ENCODE measurements at regions not wholly inside any gene's neighbourhood (a gene's known extent, or its start where the extent isn't known, plus 50 kb on each side); places are given as distances from the start of the nearest gene placed in this dataset.

DNA sequence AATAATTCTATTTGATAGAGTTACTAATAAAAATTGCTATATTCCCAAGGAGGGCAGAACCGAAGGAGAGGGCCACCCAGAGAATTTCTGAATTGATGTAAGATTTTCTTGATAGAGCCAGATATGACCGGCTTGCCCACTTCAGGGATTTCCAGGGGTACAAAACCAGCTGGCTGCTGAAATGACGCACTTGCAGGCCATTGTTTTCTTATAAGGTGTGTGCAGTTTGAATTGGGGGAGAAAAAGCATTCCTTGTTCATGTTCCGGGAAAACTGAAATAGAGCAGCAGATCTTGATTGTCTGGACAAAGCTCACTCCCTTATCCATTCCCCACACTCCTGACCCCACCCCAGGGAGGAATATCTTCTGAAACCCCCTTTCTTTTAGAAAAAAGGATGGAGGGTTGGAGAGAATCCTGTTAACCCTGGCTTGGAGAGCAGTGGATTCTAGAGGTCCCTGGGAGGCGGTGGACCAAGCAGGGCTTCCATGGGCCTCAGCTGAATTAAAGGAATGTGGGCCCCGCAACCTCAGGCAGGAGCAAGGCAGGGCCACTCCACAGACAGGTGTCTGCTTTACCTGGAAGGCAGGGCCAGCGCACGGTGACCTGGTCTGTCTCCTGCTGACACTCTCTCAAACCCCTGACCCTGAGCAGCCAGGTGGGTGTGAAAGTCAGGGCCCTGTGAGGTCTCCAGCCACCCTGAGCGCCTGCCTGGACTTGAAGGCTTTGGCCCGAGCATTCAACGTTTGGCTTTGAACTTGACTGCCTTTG is 96.4 kb downstream of the TMEM170B start:
- TF ChIP-seq, protein P1, sequence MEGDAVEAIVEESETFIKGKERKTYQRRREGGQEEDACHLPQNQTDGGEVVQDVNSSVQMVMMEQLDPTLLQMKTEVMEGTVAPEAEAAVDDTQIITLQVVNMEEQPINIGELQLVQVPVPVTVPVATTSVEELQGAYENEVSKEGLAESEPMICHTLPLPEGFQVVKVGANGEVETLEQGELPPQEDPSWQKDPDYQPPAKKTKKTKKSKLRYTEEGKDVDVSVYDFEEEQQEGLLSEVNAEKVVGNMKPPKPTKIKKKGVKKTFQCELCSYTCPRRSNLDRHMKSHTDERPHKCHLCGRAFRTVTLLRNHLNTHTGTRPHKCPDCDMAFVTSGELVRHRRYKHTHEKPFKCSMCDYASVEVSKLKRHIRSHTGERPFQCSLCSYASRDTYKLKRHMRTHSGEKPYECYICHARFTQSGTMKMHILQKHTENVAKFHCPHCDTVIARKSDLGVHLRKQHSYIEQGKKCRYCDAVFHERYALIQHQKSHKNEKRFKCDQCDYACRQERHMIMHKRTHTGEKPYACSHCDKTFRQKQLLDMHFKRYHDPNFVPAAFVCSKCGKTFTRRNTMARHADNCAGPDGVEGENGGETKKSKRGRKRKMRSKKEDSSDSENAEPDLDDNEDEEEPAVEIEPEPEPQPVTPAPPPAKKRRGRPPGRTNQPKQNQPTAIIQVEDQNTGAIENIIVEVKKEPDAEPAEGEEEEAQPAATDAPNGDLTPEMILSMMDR (IDR thresholded peaks at IDR 0.05; ENCODE audit: low read depth, low read length, missing control alignments), result no peak
- no peak for DNase-seq (ENCODE audit: low read depth)
- H3K4me3 ChIP-seq (ENCODE audit: low read depth, low read length), result no peak overlapping the region
- in situ Hi-C loops (cut with HindIII; ENCODE audit: low sequenced_read_pairs), result no loop called here

DNA sequence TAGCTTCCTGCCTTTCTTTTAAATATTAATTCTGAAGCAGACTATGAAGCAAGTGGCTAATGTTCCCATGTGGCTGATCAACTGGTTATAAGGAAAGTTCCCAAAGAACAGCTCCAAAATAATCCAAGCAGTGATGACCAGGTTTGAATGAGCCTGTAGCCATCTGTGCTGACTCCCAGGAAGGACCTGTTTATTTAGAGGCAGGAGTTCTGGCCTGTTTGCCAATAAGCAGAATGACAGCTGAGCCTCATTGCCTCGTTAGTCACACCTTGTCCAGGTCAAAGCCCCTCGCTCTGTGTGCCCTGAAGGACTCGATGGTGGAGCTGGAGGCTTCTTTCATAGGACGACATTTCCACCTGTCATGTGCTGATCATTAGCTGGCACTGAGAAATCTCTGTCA is 97.4 kb downstream of the TMEM170B start:
- DNase-seq (ENCODE audit: low read depth), result no peak
- in situ Hi-C loops (cut with HindIII; ENCODE audit: low sequenced_read_pairs), result no loop called here
- TF ChIP-seq, protein P1 (IDR thresholded peaks at IDR 0.05; ENCODE audit: low read depth, low read length, missing control alignments), result no peak

DNA sequence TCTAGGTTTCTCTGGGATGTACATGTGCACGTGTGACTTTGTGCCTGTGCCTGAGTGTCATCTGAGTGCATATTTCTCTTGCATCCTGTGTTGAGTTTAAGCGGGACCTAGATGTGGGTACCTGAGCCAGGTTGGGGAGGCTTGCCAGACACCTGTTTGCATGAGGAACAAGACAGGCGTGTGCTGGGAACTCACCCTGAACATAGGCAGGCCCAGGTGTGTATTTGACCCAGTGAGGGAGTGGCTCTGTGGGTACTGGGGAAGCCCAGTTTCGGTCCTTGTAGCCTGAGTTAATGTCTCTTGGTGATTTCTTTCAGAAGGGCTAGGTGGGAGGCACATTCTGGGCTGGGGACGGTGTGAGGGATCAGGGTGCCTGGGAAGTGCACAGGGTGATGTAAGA is 98.6 kb downstream of the TMEM170B start:
- DNase-seq (ENCODE audit: low read depth), result no peak
- in situ Hi-C loops (cut with HindIII; ENCODE audit: low sequenced_read_pairs), result no loop called here
- H3K4me3 ChIP-seq (ENCODE audit: low read depth, low read length), result no peak overlapping the region
- TF ChIP-seq, protein P1 (IDR thresholded peaks at IDR 0.05; ENCODE audit: low read depth, low read length, missing control alignments), result no peak

More for the DNA sequence above, 97.4 kb downstream of the TMEM170B start:
- H3K4me3 ChIP-seq (ENCODE audit: low read depth, low read length), result no peak overlapping the region

DNA sequence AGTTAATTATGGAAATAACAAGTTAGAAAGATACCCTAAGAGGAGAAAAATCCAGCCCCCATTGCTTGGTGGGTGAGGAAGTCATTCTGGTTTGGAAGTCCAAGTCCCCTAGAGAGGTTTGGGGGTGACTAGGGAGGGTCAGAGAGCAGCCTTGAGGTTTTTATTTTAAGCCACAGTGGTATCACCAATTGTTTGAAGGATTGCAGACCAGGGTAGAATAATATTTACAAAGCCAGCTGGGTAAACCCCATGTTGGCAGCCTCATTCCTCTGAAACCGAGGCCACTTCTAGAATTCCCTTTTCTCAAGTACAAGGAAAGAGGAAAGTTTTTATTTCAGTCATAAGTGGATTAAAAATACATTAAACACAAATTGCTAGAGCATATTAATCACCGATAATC is 99.7 kb downstream of the TMEM170B start:
- no peak for DNase-seq (ENCODE audit: low read depth)
- in situ Hi-C loops (cut with HindIII; ENCODE audit: low sequenced_read_pairs), result no loop called here
- H3K4me3 ChIP-seq (ENCODE audit: low read depth, low read length), result no peak overlapping the region
- TF ChIP-seq, protein P1 (IDR thresholded peaks at IDR 0.05; ENCODE audit: low read depth, low read length, missing control alignments), result no peak

DNA sequence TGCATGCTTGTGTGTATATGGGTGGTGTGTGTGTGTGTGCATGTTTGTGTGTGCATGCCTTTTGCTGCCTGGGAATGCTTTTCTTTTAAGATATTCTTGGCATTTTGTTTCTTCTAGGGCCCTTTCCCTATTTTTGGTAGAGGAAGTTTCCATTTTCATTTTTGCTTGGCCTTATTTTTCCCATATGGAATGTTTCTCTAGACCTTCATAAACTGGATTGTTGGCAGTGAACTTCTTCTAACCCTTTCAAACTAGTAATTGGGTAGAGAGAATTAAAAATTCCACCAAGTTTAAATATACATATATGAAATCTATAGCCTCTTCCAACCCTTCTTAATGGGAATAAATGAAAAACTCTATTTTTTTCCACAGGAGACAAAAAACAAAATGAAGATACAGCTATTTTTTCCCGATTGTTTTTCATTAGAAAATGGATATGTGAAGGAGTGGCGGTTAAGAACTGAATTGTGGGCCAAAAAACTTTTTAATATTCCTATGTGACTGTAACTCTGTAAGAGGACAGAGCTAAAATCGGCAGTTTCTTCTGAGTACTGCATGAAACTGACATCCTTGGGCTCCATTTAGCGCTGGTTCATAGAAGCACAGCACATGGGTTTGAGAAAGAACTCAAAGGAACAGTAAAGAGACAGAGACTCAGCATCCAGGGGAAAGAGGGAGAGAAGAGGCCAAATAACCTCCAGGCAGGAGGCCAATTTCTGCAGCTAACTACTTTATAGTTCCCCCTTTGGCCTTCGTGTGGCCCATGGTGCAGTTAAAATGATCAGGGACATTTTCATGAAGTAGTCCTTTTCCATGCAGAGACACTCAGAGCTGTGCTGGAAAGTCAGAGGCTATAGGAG is 102.1 kb downstream of the TMEM170B start:
- TF ChIP-seq, protein P1 (IDR thresholded peaks at IDR 0.05; ENCODE audit: low read depth, low read length, missing control alignments), result no peak
- DNase-seq (ENCODE audit: low read depth), result no peak
- in situ Hi-C loops (cut with HindIII; ENCODE audit: low sequenced_read_pairs), result no loop called here
- no peak overlapping the region for H3K4me3 ChIP-seq (ENCODE audit: low read depth, low read length)

DNA sequence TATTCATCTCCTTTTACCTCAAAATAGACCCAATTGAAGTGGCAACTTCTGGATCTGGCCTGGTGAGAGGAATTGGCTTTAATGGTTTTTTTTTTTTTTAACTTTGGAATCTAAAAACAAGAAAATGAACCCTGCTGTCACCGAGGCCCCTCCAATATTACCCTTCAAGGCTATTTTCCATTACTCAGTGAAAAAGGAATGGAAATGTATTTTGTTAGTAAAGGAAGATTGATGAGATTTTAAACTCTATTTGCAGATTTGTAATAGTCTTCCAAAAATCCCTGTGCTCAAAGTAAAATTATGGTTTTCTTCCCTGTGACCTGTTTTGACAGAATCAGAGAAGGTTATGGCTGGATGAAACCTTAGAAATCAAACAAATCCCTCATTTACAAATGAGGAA is 102.9 kb downstream of the TMEM170B start:
- DNase-seq (ENCODE audit: low read depth), result no peak
- no peak overlapping the region for H3K4me3 ChIP-seq (ENCODE audit: low read depth, low read length)
- in situ Hi-C loops (cut with HindIII; ENCODE audit: low sequenced_read_pairs), result no loop called here
- TF ChIP-seq, protein P1 (IDR thresholded peaks at IDR 0.05; ENCODE audit: low read depth, low read length, missing control alignments), result no peak

Measured in astrocyte of the cerebellum (primary cell).